Ammon's horn (tissue), 1 donor: ENCODE measurements at regions not wholly inside any gene's neighbourhood (a gene's known extent, or its start where the extent isn't known, plus 50 kb on each side); places are given as distances from the start of the nearest gene placed in this dataset.
"Not testable (repeated sequence)": the region's sequence is repeated elsewhere in the genome, so short reads cannot be mapped to it uniquely, and the experiment has no call there.

Experiments
- DNase-seq: peaks from one replicate; pipeline ENCODE4 v3.0.0-alpha.2; 2016; ENCODE audit warnings: low spot score

- DNase-seq: no peak
Observed at GRCh38 chr14:26655128-26655527, 57.3 kb upstream of the NOVA1 start.

GRCh38 chr14:26663506-26663905, 65.7 kb upstream of the NOVA1 start:
- no peak for DNase-seq

GRCh38 chr14:26678732-26679420, 81.0 kb upstream of the NOVA1 start:
- DNase-seq: not testable (repeated sequence)

- DNase-seq: no peak
Observed at GRCh38 chr14:26685401-26685800, 87.6 kb upstream of the NOVA1 start.

- DNase-seq: peak; percentile 22
Observed at GRCh38 chr14:26687301-26687837, 89.5 kb upstream of the NOVA1 start.

- no peak for DNase-seq
Observed at GRCh38 chr14:26694521-26694920, 96.7 kb upstream of the NOVA1 start.

- DNase-seq: peak; percentile 3
Observed at GRCh38 chr14:26702721-26703230, 104.9 kb upstream of the NOVA1 start.

GRCh38 chr14:26703686-26704366, 106.0 kb upstream of the NOVA1 start:
- DNase-seq: no peak

- DNase-seq: no peak
Observed at GRCh38 chr14:26707234-26707633, 109.4 kb upstream of the NOVA1 start.

GRCh38 chr14:26709019-26709418, 111.2 kb upstream of the NOVA1 start:
- no peak for DNase-seq

GRCh38 chr14:26719514-26719913, 121.7 kb upstream of the NOVA1 start:
- DNase-seq: no peak

- DNase-seq: no peak
Observed at GRCh38 chr14:26722258-26722657, 124.4 kb upstream of the NOVA1 start.

- DNase-seq: no peak
Observed at GRCh38 chr14:26729851-26730250, 132.0 kb upstream of the NOVA1 start.

- DNase-seq: peak; percentile 20
Observed at GRCh38 chr14:26730929-26731618, 133.2 kb upstream of the NOVA1 start.

- DNase-seq: no peak
Observed at GRCh38 chr14:26735811-26736210, 138.0 kb upstream of the NOVA1 start.

- DNase-seq: no peak
Observed at GRCh38 chr14:26738571-26738970, 140.7 kb upstream of the NOVA1 start.

GRCh38 chr14:26741711-26742212, 143.9 kb upstream of the NOVA1 start:
- DNase-seq: no peak

- no peak for DNase-seq
Observed at GRCh38 chr14:26743284-26743683, 145.5 kb upstream of the NOVA1 start.

- DNase-seq: no peak
Observed at GRCh38 chr14:26744903-26745302, 147.1 kb upstream of the NOVA1 start.

- no peak for DNase-seq
Observed at GRCh38 chr14:26761532-26761931, 163.7 kb upstream of the NOVA1 start.

GRCh38 chr14:26765301-26765700, 167.5 kb upstream of the NOVA1 start:
- DNase-seq: no peak

GRCh38 chr14:26765768-26766520, 168.1 kb upstream of the NOVA1 start:
- DNase-seq: no peak
